ENCODE measurements at regions not wholly inside any gene's neighbourhood (a gene's known extent, or its start where the extent isn't known, plus 50 kb on each side); places are given as distances from the start of the nearest gene placed in this dataset.
"Not testable (repeated sequence)": the region's sequence is repeated elsewhere in the genome, so short reads cannot be mapped to it uniquely, and the experiment has no call there.

DNA sequence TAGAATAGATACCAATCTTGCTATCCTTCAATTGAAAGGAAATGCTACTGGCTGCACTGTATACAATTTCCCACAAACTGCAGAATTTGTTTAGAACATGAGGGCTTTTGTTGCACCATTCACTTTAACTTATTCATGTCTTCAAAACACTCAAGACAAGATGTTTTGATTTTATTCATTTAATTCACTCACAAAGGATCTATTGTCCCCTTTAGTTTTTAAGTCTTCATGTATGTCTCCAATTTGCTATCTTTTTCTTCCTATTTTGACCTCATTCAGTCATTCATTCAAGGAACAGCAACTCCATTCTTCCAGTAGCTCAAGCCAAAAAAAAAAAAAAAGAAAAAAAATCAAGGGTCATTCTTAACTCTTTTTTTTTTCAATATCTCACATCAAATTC is 130.6 kb upstream of the SOX21 start:
- Histone ChIP-seq H4K20me1 (ENCODE audit: control insufficient read depth, extremely low read depth, insufficient read depth, low read length) (no peaks in the 10 kb centered on the region), H3K4me1 (ENCODE audit: control insufficient read depth, extremely low read depth, insufficient read depth, low read length) (no peaks in the 10 kb centered on the region), H3K36me3 (ENCODE audit: control insufficient read depth, insufficient read depth, low read length) (no peaks in the 10 kb centered on the region), H3K27ac (ENCODE audit: insufficient read depth, low read length) (no peak overlapping the region), H3K79me2 (ENCODE audit: control insufficient read depth, insufficient read depth, low read length) (no peaks in the 10 kb centered on the region), H3K9me3 (ENCODE audit: control insufficient read depth, insufficient read depth, low read depth, low read length) (no peaks in the 10 kb centered on the region), H3K4me3 (replicated peaks in 1 of 4; ENCODE audit: control extremely low read depth in 1 of 4, insufficient read depth in 1 of 4, low read depth in 3 of 4, low read length in 4 of 4) (no peak overlapping the region), H3K27me3 (ENCODE audit: control insufficient read depth, insufficient read depth, low read length) (no peaks in the 10 kb centered on the region), H2AFZ (ENCODE audit: low read length) (no peak overlapping the region), H3K4me2 (ENCODE audit: extremely low read depth, insufficient read depth, low read length) (no peak overlapping the region), H3K9ac (ENCODE audit: insufficient read depth, low read length) (no peak overlapping the region)
- no peak for TF ChIP-seq EZH2 (IDR thresholded peaks at IDR 0.05; ENCODE audit: low read length, missing control alignments)
- TF ChIP-seq, protein P1, sequence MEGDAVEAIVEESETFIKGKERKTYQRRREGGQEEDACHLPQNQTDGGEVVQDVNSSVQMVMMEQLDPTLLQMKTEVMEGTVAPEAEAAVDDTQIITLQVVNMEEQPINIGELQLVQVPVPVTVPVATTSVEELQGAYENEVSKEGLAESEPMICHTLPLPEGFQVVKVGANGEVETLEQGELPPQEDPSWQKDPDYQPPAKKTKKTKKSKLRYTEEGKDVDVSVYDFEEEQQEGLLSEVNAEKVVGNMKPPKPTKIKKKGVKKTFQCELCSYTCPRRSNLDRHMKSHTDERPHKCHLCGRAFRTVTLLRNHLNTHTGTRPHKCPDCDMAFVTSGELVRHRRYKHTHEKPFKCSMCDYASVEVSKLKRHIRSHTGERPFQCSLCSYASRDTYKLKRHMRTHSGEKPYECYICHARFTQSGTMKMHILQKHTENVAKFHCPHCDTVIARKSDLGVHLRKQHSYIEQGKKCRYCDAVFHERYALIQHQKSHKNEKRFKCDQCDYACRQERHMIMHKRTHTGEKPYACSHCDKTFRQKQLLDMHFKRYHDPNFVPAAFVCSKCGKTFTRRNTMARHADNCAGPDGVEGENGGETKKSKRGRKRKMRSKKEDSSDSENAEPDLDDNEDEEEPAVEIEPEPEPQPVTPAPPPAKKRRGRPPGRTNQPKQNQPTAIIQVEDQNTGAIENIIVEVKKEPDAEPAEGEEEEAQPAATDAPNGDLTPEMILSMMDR (conservative IDR thresholded peaks at IDR 0.05 in 1 of 2, IDR thresholded peaks at IDR 0.05 in 1 of 2; ENCODE audit: low read depth in 1 of 2, low read length in 2 of 2): no peak
- no peak for DNase-seq (ENCODE audit: low read depth in 2 of 2)

DNA sequence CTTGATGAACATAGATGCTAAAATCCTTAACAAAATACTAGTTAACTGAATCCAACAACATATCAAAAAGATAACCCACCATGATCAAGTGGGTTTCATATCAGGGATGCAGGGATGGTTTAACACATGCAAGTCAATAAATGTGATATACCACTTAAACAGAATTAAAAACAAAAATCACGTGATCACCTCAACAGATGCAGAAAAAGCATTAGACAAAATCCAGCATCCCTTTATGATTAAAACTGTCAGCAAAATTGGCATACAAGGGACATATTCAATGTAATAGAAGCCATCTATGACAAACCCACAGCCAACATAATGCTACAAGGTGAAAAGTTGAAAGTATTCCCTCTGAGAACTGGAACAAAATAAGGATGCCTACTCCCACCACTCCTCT is 124.7 kb upstream of the SOX21 start:
- not testable (repeated sequence) for H3K9me3 ChIP-seq (ENCODE audit: control insufficient read depth, insufficient read depth, low read depth, low read length); H3K36me3 ChIP-seq (ENCODE audit: control insufficient read depth, insufficient read depth, low read length); H3K79me2 ChIP-seq (ENCODE audit: control insufficient read depth, insufficient read depth, low read length); DNase-seq (ENCODE audit: low read depth in 2 of 2); H4K20me1 ChIP-seq (ENCODE audit: control insufficient read depth, extremely low read depth, insufficient read depth, low read length); H3K4me3 ChIP-seq (replicated peaks in 1 of 4; ENCODE audit: control extremely low read depth in 1 of 4, insufficient read depth in 1 of 4, low read depth in 3 of 4, low read length in 4 of 4); H3K4me2 ChIP-seq (ENCODE audit: extremely low read depth, insufficient read depth, low read length); H3K27me3 ChIP-seq (ENCODE audit: control insufficient read depth, insufficient read depth, low read length); H3K27ac ChIP-seq (ENCODE audit: insufficient read depth, low read length); H3K9ac ChIP-seq (ENCODE audit: insufficient read depth, low read length); H2AFZ ChIP-seq (ENCODE audit: low read length); H3K4me1 ChIP-seq (ENCODE audit: control insufficient read depth, extremely low read depth, insufficient read depth, low read length)

DNA sequence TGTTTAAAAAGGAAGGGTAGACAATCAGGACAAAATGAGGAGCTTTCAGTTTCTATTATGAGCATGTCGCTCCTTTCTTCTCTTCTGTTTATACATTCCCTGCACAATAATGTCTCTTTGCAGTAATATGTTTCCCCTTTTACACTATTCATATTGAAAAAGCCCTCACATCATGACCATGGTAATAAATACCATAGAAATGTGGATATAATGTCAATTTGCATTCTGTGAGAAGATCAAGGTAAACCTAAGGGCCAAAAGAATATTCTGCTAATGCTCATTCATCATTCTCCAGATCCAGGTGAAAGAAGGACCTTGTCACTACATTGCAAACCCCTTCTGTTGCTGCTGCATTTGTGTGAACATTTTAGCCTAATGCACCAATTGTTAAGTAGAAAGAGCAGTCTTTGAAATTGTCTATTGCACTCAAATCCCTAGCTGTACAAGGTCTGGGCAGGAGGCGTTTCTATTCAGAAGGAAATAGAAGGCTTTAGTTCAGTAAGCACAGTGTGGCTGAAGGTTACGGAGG is 117.6 kb upstream of the SOX21 start:
- no peaks in the 10 kb centered on the region for H3K27me3 ChIP-seq (ENCODE audit: control insufficient read depth, insufficient read depth, low read length)
- H3K79me2 ChIP-seq (ENCODE audit: control insufficient read depth, insufficient read depth, low read length): no peaks in the 10 kb centered on the region
- no peak overlapping the region for H3K4me2 ChIP-seq (ENCODE audit: extremely low read depth, insufficient read depth, low read length)
- DNase-seq (ENCODE audit: low read depth in 2 of 2): no peak
- no peak overlapping the region for H3K4me3 ChIP-seq (replicated peaks in 1 of 4; ENCODE audit: control extremely low read depth in 1 of 4, insufficient read depth in 1 of 4, low read depth in 3 of 4, low read length in 4 of 4)
- no peaks in the 10 kb centered on the region for H3K36me3 ChIP-seq (ENCODE audit: control insufficient read depth, insufficient read depth, low read length)
- TF ChIP-seq, protein P1 (conservative IDR thresholded peaks at IDR 0.05 in 1 of 2, IDR thresholded peaks at IDR 0.05 in 1 of 2; ENCODE audit: low read depth in 1 of 2, low read length in 2 of 2): no peak
- TF ChIP-seq EZH2 (IDR thresholded peaks at IDR 0.05; ENCODE audit: low read length, missing control alignments): no peak
- H4K20me1 ChIP-seq (ENCODE audit: control insufficient read depth, extremely low read depth, insufficient read depth, low read length): no peaks in the 10 kb centered on the region
- no peaks in the 10 kb centered on the region for H3K4me1 ChIP-seq (ENCODE audit: control insufficient read depth, extremely low read depth, insufficient read depth, low read length)
- H2AFZ ChIP-seq (ENCODE audit: low read length): no peak overlapping the region
- H3K9ac ChIP-seq (ENCODE audit: insufficient read depth, low read length): no peak overlapping the region
- no peak overlapping the region for H3K27ac ChIP-seq (ENCODE audit: insufficient read depth, low read length)
- H3K9me3 ChIP-seq (ENCODE audit: control insufficient read depth, insufficient read depth, low read depth, low read length): no peaks in the 10 kb centered on the region
